ENCODE measurements at regions not wholly inside any gene's neighbourhood (a gene's known extent, or its start where the extent isn't known, plus 50 kb on each side); places are given as distances from the start of the nearest gene placed in this dataset.
A peak's percentile ranks its signal among the peaks of the same experiment; 100 is the strongest.

- Mint-ChIP-seq H3K4me1 (peaks cover 90% of the 10 kb centered on the region), H3K27me3 (ENCODE audit: low read depth) (peaks cover 5% of the 10 kb centered on the region), H3K4me3 (no peak overlapping the region), H3K27ac (peak overlapping the region; percentile 94), H3K9me3 (no peaks in the 10 kb centered on the region), H3K36me3 (no peaks in the 10 kb centered on the region)
- TF ChIP-seq CTCF (IDR thresholded peaks at IDR 0.05; ENCODE audit: unreplicated experiment), result no peak
- peak in 1 of 2 experiments; percentile 67 for DNase-seq (ENCODE audit: low spot score in 2 of 2, unreplicated experiment in 2 of 2)
Measured at GRCh38 chr21:38989745-38990423, 184.2 kb downstream of the ETS2 start.

GRCh38 chr21:38989379-38989744, 183.6 kb downstream of the ETS2 start:
- DNase-seq (ENCODE audit: low spot score in 2 of 2, unreplicated experiment in 2 of 2), result no peak
- Mint-ChIP-seq H3K4me1 (peaks cover 90% of the 10 kb centered on the region), H3K27ac (peak overlapping the region; percentile 94), H3K4me3 (no peak overlapping the region), H3K9me3 (no peaks in the 10 kb centered on the region), H3K36me3 (no peaks in the 10 kb centered on the region), H3K27me3 (ENCODE audit: low read depth) (peaks cover 5% of the 10 kb centered on the region)
- TF ChIP-seq CTCF (IDR thresholded peaks at IDR 0.05; ENCODE audit: unreplicated experiment), result no peak

- Mint-ChIP-seq H3K36me3 (no peaks in the 10 kb centered on the region), H3K4me1 (peaks cover 90% of the 10 kb centered on the region), H3K4me3 (no peak overlapping the region), H3K9me3 (no peaks in the 10 kb centered on the region), H3K27me3 (ENCODE audit: low read depth) (peaks cover 5% of the 10 kb centered on the region), H3K27ac (peak overlapping the region; percentile 94)
- DNase-seq (ENCODE audit: low spot score in 2 of 2, unreplicated experiment in 2 of 2), result no peak
- no peak for TF ChIP-seq CTCF (IDR thresholded peaks at IDR 0.05; ENCODE audit: unreplicated experiment)
Measured at GRCh38 chr21:38988509-38989378, 183.0 kb downstream of the ETS2 start.

- DNase-seq (ENCODE audit: low spot score in 2 of 2, unreplicated experiment in 2 of 2), result no peak
- peak overlapping the region; percentile 45 for H3K27ac Mint-ChIP-seq
- H3K27me3 Mint-ChIP-seq (ENCODE audit: low read depth), result peaks cover 5% of the 10 kb centered on the region
- H3K36me3 Mint-ChIP-seq, result no peaks in the 10 kb centered on the region
- H3K4me3 Mint-ChIP-seq, result no peak overlapping the region
- TF ChIP-seq CTCF (IDR thresholded peaks at IDR 0.05; ENCODE audit: unreplicated experiment), result no peak
- H3K9me3 Mint-ChIP-seq, result no peaks in the 10 kb centered on the region
- H3K4me1 Mint-ChIP-seq, result peaks cover 83% of the 10 kb centered on the region
Measured at GRCh38 chr21:38987633-38988508, 182.1 kb downstream of the ETS2 start.

GRCh38 chr21:38986806-38987632, 181.3 kb downstream of the ETS2 start:
- Mint-ChIP-seq H3K36me3 (peaks cover 2% of the 10 kb centered on the region), H3K4me1 (peaks cover 80% of the 10 kb centered on the region), H3K27me3 (ENCODE audit: low read depth) (peaks cover 5% of the 10 kb centered on the region), H3K4me3 (no peak overlapping the region), H3K27ac (peak overlapping the region; percentile 39), H3K9me3 (no peaks in the 10 kb centered on the region)
- DNase-seq (ENCODE audit: low spot score in 2 of 2, unreplicated experiment in 2 of 2), result no peak
- no peak for TF ChIP-seq CTCF (IDR thresholded peaks at IDR 0.05; ENCODE audit: unreplicated experiment)

Measured in mesothelial cell of epicardium (in vitro differentiated cells).